HS-5 (cell line): ENCODE measurements at regions not wholly inside any gene's neighbourhood (a gene's known extent, or its start where the extent isn't known, plus 50 kb on each side); places are given as distances from the start of the nearest gene placed in this dataset.
"Not testable (repeated sequence)": the region's sequence is repeated elsewhere in the genome, so short reads cannot be mapped to it uniquely, and the experiment has no call there.

Experiments used
- DNase-seq: peaks from one replicate; pipeline ENCODE4 v3.0.0-alpha.2; 2012; ENCODE audit warnings: low read depth

DNA sequence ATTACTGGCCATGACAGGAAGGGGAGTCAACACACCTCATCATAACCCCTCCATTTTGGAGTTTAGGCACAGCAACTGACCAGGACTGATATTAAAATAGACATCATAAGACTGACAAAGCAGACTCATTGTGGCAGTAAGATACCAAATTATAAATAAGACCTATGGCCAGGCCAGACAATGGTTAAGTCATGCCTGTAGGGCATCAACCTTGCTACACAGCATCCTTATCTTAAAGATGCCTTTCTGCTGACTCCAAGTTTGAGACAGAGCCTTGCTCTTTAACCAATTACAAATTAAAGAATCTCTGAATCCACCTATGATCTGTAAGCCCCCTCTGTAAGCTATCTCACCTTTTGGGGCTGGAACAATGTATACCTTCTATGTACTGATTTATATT, 65.5 kb downstream of the VCX2 start:
- no peak for DNase-seq

DNA sequence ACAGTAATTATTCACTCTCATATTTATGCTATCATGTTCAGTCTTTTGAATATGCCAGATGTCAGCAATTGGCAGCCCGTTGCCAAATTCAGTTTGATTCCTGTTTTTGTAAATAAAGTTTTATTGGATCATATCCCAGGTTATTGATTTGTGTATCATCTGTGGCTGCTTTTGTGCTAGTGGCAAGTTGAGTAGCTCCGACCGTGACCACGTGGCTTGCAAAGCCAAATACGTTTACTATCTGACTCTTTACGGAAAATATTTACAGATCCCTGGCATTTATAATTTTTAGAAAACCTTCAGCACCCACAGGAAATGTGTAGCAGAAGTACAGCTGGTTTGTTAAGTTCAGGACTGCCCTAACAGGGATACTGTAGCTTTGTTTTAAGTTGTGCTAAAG, 67.4 kb downstream of the VCX2 start:
- no peak for DNase-seq

GRCh38 chrX:8091510-8091909, 79.6 kb downstream of the VCX2 start:
- DNase-seq, result no peak

- no peak for DNase-seq
Observed at GRCh38 chrX:8090906-8091305, 80.2 kb downstream of the VCX2 start.

DNA sequence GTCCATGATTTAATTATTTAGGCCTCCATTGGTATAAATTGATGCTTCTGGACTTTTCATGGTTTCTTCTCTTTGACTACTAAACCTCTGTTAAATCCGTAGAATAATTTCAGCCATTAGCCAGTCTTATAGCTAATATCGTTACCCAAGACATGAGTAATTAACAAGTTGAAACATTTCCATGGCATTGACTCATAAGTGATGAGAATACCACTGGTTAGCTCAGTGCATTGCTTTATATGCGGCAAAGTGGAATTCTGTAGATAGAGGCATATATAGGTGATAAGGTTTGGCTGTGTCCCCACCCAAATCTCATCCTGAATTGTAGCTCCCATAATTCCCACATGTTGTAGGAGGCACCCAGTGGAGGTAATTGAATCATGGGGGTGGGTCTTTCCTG, 80.6 kb downstream of the VCX2 start:
- no peak for DNase-seq

GRCh38 chrX:8089141-8089540, 81.9 kb downstream of the VCX2 start:
- no peak for DNase-seq

GRCh38 chrX:8084006-8084405, 87.1 kb downstream of the VCX2 start:
- DNase-seq, result peak; percentile 37

DNA sequence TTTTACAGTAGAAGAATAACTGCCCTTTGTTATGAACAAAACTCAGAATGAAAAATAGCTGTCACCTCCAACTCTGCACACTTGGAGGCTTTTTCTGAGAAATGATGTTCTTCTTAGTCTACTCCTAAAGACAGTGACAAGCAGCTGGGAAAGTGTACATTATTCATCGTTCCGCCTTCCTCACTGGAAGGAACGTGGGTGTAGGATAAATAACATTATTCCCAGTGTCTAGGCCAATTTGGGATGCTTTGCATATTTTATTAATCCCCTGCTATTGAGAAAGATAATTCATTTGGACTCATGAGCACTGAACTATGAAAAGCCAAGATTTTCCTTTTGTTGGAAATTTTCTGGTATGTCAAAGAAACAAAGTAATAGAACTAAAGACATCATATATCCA, 87.8 kb downstream of the VCX2 start:
- DNase-seq, result no peak

DNA sequence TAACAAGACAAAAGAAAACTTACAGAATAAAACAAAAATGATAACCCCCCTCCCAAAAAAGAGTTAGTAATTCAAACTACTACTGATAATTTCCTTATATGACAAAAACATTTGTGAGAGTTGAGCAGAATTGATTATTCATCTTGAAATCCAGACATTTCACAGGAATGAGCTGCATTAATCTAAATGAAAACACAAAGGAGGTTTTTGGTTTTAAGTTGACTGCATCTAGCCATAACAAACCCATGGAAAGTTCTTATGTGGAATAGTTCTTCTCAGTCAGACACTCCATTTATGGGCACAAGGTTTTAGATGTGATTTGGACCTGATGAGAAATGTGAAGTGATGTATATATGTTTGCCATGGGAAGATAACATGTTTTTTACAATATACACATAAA, 95.4 kb downstream of the VCX2 start:
- DNase-seq, result no peak

- DNase-seq, result peak; percentile 49
Observed at GRCh38 chrX:8067754-8068462, 103.2 kb downstream of the VCX2 start.

- no peak for DNase-seq
Observed at GRCh38 chrX:8052909-8053308, 118.2 kb downstream of the VCX2 start.

DNA sequence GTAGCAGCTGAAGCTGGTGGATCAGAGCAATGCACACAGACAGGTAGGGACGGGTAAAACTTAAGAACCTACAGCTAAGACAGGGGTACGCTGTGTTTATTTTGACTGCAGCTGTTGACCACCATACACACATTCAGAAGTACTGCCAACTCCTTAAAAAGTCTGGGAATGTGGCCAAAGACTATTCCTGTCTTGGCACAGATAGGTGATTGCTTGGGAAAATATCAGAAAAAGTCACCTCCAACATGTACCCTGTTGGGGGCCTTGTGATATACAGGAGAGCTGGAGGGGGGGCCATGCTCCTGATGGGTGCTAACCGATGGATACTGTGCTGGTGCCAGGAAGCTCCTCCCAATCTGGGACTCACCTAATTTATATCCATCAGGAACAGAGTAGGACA, 121.2 kb downstream of the VCX2 start:
- no peak for DNase-seq

- no peak for DNase-seq
Observed at GRCh38 chrX:8048466-8048865, 121.3 kb upstream of the PNPLA4 start.

DNA sequence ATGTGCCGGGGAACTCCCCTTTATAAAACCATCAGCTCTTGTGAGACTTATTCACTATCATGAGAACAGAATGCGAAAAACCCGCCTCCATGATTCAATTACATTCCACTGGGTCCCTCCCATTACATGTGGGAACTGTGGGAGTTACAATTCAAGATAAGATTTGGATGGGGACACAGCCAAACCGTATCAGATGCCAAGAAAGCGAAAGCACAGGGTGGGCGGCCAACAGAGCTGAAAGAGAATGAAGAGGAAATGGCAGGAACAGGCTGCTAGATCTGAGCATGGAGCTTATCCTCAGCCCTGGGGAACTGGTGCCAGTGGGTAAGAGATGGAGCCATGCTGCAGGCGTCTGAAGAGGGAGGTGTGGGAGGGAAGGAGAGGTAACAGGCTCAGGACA, 117.7 kb upstream of the PNPLA4 start:
- no peak for DNase-seq

DNA sequence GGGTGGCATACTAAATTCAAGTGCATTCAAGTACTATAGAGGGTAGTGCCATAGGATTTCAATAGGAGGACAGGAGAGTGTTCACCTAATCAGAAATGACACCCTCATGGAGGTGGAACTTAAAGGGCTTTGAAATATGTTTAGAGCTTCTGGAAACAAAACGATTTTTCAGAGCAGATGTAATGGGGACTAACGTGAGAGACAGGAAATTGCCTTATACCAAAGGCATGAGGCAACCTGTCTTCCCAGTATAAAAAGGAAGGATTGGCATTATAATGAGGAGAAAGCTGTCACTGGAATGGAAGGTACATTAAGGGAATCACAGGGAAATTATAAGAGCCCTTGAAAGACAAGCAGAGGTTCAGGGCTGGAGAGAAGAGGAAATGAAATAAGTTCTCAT, 116.3 kb upstream of the PNPLA4 start:
- no peak for DNase-seq

GRCh38 chrX:8043121-8043520, 115.9 kb upstream of the PNPLA4 start:
- no peak for DNase-seq

DNA sequence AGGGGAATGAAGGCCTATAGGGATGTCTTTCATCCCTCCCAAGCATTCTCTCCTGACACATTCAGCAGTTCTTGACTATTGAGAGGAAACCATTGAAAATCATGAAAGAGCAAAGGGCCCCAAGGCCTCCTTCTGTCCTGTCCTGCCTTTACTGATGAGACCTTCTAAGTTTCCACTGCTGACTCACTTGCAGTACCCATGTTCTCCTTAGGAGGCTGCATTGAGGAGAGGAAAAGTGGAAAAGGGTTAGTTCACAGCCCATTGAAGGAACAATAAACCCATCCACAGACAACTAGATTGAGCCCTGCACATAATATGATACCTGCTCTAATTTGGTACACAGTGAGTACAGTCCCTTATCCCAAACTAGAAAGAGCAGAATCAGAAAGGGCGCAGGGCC, 115.1 kb upstream of the PNPLA4 start:
- DNase-seq, result no peak

DNA sequence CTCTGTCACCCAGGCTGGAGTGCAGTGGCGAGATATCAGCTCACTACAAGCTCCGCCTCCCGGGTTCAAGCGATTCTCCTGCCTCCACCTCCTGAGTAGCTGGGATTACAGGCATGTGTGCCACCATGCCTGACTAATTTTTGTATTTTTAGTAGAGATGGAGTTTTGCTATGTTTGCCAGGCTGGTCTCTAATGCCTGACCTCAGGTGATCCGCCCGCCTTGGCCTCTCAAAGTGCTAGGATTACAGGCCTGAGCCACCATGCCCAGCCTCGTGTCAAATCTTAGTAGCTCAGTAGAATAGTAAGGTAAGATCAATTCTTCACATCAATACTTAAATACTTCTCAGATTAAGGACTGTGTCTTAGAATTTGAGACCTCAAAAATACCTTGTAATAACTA, 112.5 kb upstream of the PNPLA4 start:
- DNase-seq, result not testable (repeated sequence)

DNA sequence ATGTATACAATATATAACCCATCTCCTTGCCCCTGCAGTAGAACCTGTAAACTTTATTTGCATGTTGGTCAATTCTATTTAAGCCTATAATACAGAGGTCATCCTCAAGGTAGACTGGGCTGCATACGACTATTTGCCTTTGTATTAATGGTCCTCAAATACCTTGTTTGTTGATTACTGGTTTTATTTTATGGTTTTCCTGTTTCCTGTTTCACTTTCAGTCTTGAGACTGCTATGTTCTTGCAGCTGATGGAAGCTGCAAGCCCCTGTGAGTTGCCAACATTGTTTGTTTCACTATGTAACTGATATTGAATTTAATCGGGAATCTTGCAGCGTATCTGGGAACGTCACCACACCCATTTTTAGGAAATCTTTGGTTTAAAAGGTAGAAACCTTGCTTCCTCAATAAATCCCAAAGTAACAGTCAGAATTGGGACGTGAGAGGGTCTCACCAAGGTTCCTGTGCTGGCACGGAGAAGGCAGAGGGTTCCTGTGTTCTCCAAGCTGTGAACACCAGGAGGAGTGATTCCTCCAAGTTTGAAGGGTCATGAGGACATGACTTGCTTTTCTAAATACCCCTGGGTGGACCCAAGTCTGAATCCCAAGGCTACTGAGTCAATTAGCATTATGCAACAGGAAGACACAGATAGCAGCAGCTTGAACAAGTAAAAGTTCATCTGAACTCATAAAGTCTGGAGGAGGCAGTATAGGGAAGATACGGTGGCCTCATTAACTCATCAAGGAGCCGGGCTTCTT, 110.6 kb upstream of the PNPLA4 start:
- no peak for DNase-seq

- DNase-seq, result no peak
Observed at GRCh38 chrX:8036914-8037313, 109.7 kb upstream of the PNPLA4 start.

DNA sequence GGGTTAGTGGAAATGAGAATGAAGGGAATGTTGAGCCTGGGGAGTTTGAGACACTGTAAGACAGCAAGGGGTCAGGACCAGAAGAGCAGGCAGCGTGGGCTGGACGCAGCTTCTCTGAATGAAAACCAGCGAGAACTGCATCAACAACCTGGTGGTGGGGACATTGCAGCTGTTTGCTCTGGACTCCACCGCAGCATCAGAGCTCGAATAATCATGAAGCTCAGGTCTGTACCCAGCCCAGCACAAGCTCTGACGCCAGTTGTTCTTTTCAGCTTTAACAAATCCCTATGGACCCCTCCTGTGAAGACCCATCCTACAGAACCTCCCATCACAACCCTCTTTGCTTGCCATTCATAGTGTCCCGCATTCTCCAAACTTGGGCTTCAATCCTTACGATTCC, 106.8 kb upstream of the PNPLA4 start:
- no peak for DNase-seq

- DNase-seq, result no peak
Observed at GRCh38 chrX:8033175-8033574, 106.0 kb upstream of the PNPLA4 start.

- no peak for DNase-seq
Observed at GRCh38 chrX:8030361-8030760, 103.1 kb upstream of the PNPLA4 start.

GRCh38 chrX:8027827-8028226, 100.6 kb upstream of the PNPLA4 start:
- no peak for DNase-seq
